ENCODE measurements at regions not wholly inside any gene's neighbourhood (a gene's known extent, or its start where the extent isn't known, plus 50 kb on each side); places are given as distances from the start of the nearest gene placed in this dataset.

DNA sequence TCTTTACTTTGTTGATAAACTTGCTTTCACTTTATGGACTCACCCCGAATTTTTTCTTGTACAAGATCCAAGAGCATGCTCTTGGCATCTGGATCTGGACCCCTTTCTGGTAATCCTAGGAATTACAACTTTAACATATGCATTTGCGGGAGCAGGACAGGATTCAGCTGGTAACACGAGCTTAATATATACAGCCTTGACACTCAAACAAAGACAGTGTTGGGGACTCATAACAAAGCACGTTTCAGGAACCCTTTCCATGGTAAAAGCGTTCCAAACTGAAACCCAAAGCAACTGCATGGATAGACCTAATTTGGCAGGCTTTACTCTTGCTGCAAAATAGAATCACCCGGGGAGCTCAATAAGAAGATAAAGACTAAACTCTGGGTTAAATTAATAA lies 349.7 kb upstream of the AMELY start:
- ATAC-seq = no peak
- H3K27me3 ChIP-seq = no peaks in the 10 kb centered on the region
- no peaks in the 10 kb centered on the region for H3K4me1 ChIP-seq
- H3K27ac ChIP-seq = no peak overlapping the region
- H3K9me3 ChIP-seq = no peaks in the 10 kb centered on the region
- H3K4me3 ChIP-seq = no peak overlapping the region
- 14% methylated on average over 1 of the region's 6 CpGs; no CpG with 5 or more reads in 1 of the 2 donors for WGBS, 2 donors (ENCODE audit: low coverage in 1 of 2)
- H3K36me3 ChIP-seq = no peaks in the 10 kb centered on the region
- TF ChIP-seq POLR2A (IDR thresholded peaks at IDR 0.05) = no peak
- TF ChIP-seq EP300 (IDR thresholded peaks at IDR 0.05) = no peak
- TF ChIP-seq POLR2AphosphoS5 (IDR thresholded peaks at IDR 0.05) = no peak

DNA sequence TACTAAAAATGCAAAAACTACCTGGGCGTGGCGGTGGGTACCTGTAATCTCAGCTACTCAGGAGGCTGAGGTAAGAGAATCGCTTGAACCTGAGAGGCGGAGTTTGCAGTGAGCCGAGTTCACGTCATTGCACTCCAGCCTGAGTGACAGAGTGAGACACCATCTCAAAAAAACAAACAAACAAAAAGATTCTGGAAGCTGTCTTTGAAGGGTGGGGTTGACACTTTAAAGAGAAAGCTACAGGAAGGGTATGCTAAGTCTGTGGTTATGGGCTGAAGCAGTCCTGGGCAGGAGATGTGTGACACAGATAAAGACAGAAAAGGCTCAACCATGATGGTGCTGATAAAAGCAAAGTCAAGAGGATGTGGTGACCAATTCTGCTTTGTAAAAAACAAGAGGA lies 328.5 kb upstream of the AMELY start:
- Histone ChIP-seq H3K4me1 (no peaks in the 10 kb centered on the region), H3K27ac (no peak overlapping the region), H3K27me3 (no peaks in the 10 kb centered on the region), H3K36me3 (no peaks in the 10 kb centered on the region), H3K4me3 (no peak overlapping the region), H3K9me3 (no peaks in the 10 kb centered on the region)
- ATAC-seq = no peak
- TF ChIP-seq POLR2A (IDR thresholded peaks at IDR 0.05) (no peak), POLR2AphosphoS5 (IDR thresholded peaks at IDR 0.05) (no peak), EP300 (IDR thresholded peaks at IDR 0.05) (no peak)
- 42% methylated on average over 2 of the region's 6 CpGs; no CpG with 5 or more reads in 1 of the 2 donors for WGBS, 2 donors (ENCODE audit: low coverage in 1 of 2)

DNA sequence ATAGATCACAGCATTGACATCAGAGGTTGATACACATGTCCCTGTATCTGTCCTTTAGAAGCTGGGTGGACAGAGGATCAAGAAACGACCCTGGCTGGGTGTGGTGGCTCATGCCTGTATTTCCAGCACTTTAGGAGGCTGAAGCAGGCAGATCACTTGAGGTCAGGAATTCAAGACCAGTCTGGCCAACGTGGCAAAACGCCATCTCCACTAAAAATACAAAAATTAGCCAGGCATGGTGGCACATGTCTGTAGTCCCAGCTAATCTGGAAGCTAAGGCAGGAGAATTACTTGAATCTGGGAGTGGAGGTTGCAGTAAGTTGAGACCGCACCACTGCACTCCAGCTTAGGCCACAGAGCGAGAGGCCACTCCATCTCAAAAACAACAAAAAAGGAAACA lies 300.4 kb upstream of the AMELY start:
- 80% methylated on average over 5 of the region's 5 CpGs; no CpG with 5 or more reads in 1 of the 2 donors for WGBS, 2 donors (ENCODE audit: low coverage in 1 of 2)
- Histone ChIP-seq H3K4me3 (no peak overlapping the region), H3K9me3 (no peaks in the 10 kb centered on the region), H3K36me3 (no peaks in the 10 kb centered on the region), H3K27ac (no peak overlapping the region), H3K27me3 (no peaks in the 10 kb centered on the region), H3K4me1 (no peaks in the 10 kb centered on the region)
- no peak for TF ChIP-seq EP300 (IDR thresholded peaks at IDR 0.05)
- no peak for ATAC-seq

DNA sequence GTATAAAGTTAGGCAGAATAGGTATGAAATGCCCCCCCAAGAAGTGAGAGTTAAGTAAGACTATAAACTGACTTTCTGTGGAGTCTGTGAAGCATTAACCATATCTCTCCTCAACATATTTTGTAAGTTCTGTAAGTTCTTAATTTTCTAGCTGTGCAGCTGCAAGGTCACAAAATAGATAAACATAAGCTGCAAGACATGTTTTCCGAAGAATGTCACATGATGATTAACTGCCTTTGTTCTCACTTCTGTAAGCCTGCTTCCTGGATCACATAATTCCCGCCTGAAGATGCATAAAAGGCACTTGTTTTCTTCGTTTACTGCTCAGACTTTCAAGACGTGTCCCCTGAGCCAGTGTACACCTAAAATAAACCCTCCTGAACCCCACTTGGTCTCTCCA lies 292.9 kb upstream of the AMELY start:
- Histone ChIP-seq H3K9me3 (no peaks in the 10 kb centered on the region), H3K4me1 (no peaks in the 10 kb centered on the region), H3K36me3 (no peaks in the 10 kb centered on the region), H3K4me3 (no peak overlapping the region), H3K27me3 (no peaks in the 10 kb centered on the region), H3K27ac (no peak overlapping the region)
- ATAC-seq = no peak
- TF ChIP-seq POLR2A (IDR thresholded peaks at IDR 0.05) (no peak), EP300 (IDR thresholded peaks at IDR 0.05) (no peak), POLR2AphosphoS5 (IDR thresholded peaks at IDR 0.05) (no peak)
- TF ChIP-seq, protein P1, sequence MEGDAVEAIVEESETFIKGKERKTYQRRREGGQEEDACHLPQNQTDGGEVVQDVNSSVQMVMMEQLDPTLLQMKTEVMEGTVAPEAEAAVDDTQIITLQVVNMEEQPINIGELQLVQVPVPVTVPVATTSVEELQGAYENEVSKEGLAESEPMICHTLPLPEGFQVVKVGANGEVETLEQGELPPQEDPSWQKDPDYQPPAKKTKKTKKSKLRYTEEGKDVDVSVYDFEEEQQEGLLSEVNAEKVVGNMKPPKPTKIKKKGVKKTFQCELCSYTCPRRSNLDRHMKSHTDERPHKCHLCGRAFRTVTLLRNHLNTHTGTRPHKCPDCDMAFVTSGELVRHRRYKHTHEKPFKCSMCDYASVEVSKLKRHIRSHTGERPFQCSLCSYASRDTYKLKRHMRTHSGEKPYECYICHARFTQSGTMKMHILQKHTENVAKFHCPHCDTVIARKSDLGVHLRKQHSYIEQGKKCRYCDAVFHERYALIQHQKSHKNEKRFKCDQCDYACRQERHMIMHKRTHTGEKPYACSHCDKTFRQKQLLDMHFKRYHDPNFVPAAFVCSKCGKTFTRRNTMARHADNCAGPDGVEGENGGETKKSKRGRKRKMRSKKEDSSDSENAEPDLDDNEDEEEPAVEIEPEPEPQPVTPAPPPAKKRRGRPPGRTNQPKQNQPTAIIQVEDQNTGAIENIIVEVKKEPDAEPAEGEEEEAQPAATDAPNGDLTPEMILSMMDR (IDR thresholded peaks at IDR 0.05) = no peak
- 18% methylated on average over 4 of the region's 4 CpGs; no CpG with 5 or more reads in 1 of the 2 donors for WGBS, 2 donors (ENCODE audit: low coverage in 1 of 2)

DNA sequence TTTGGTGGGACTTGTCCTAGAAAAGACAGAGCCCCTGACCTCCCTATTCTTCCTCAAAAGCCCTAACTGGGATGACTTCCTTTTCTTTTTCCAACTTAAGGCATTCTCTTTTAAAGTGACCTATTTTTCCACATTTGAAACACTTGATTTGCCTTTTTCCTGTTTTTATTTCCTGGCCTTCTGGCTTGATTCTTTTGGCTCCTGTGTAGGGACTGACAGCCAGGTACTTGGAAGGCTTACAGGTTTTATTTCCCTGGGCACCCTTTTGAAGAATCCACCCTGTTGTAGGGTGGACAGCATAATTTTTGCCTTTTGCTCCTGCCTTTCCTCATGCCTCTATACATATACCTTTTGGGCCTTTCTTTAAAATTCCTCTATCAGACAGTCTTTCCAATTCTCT lies 271.0 kb upstream of the AMELY start:
- ATAC-seq = no peak
- no peaks in the 10 kb centered on the region for H3K27me3 ChIP-seq
- no peaks in the 10 kb centered on the region for H3K4me1 ChIP-seq
- no peak overlapping the region for H3K27ac ChIP-seq
- peaks cover 0 to 14% (median 0%) of the 10 kb centered on the region in 3 donors for H3K9me3 ChIP-seq
- TF ChIP-seq EP300 (IDR thresholded peaks at IDR 0.05) (no peak), POLR2A (IDR thresholded peaks at IDR 0.05) (no peak)
- no peaks in the 10 kb centered on the region for H3K36me3 ChIP-seq
- no peak overlapping the region for H3K4me3 ChIP-seq

DNA sequence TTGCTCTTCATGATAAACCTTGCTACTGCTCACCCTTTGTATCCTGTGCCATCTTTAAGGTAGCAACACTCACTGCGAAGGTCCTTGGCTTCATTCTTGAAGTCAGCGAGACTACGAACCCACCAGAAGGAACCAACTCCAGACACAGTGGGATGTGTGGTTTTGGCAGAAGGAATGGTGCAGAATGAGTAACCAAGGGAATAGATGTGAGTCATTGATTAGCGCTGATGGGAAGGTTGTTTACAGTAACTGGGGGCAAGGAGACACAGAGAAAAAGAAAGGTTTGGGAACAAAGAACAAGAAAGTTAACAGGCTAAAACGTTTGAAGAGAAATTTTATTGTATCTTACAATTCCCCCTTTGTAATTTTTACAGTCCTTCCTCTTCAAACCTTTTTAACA lies 266.1 kb upstream of the AMELY start:
- H3K4me1 ChIP-seq = no peaks in the 10 kb centered on the region
- ATAC-seq = no peak
- H3K36me3 ChIP-seq = no peaks in the 10 kb centered on the region
- WGBS, 2 donors (ENCODE audit: low coverage in 1 of 2) = 59% methylated on average over 3 of the region's 5 CpGs; no CpG with 5 or more reads in 1 of the 2 donors
- no peaks in the 10 kb centered on the region for H3K27me3 ChIP-seq
- no peak overlapping the region for H3K4me3 ChIP-seq
- no peaks in the 10 kb centered on the region for H3K9me3 ChIP-seq
- TF ChIP-seq, protein P1 (IDR thresholded peaks at IDR 0.05) = no peak
- TF ChIP-seq POLR2AphosphoS5 (IDR thresholded peaks at IDR 0.05) (no peak), POLR2A (IDR thresholded peaks at IDR 0.05) (no peak), EP300 (IDR thresholded peaks at IDR 0.05) (no peak)
- H3K27ac ChIP-seq = no peak overlapping the region

DNA sequence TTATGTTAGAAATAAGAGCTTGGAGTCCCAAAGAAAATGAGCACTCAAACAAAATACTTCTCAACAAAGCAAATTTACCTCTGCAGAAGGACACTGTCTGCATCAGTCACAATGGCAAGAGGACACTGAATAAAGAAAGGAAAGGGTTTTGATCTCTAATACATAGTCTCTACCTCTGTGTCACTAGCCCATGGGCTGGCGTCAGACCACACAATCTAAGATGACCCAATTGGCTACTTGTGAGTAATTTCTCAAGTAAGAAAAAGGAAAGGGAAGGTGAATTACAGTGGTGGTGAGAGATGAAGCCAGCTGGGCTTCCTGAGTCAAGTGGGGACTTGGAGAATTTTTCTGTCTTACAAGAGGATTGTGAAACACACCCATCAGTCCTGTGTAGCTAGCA lies 257.9 kb upstream of the AMELY start:
- Histone ChIP-seq H3K4me1 (no peaks in the 10 kb centered on the region), H3K36me3 (no peaks in the 10 kb centered on the region), H3K27me3 (no peaks in the 10 kb centered on the region), H3K27ac (no peak overlapping the region), H3K9me3 (no peaks in the 10 kb centered on the region), H3K4me3 (no peak overlapping the region)
- ATAC-seq = no peak
- WGBS, 2 donors (ENCODE audit: low coverage in 1 of 2) = no CpG with 5 or more reads among the region's 1 CpG
- TF ChIP-seq, protein P1 (IDR thresholded peaks at IDR 0.05) = no peak
- TF ChIP-seq POLR2AphosphoS5 (IDR thresholded peaks at IDR 0.05) = no peak
- TF ChIP-seq EP300 (IDR thresholded peaks at IDR 0.05) = no peak
- no peak for TF ChIP-seq POLR2A (IDR thresholded peaks at IDR 0.05)
